ENCODE measurements at regions not wholly inside any gene's neighbourhood (a gene's known extent, or its start where the extent isn't known, plus 50 kb on each side); places are given as distances from the start of the nearest gene placed in this dataset.

GRCh38 chr3:194787072-194787471 is 101.4 kb downstream of the FAM43A start:
- no peak for DNase-seq (ENCODE audit: low spot score)
- TF ChIP-seq CTCF (IDR thresholded peaks at IDR 0.05) (no peak), POLR2AphosphoS5 (IDR thresholded peaks at IDR 0.05) (no peak), POLR2A (IDR thresholded peaks at IDR 0.05) (no peak)
- intact Hi-C loops (cut with DNase I), result no loop called here
- H3K9me3 ChIP-seq, result no peaks in the 10 kb centered on the region
- no peaks in the 10 kb centered on the region for H3K4me1 ChIP-seq (replicated peaks)
- no peaks in the 10 kb centered on the region for H3K36me3 ChIP-seq
- no peak overlapping the region for H3K4me3 ChIP-seq
- WGBS, result 95% methylated on average over 2 of the region's 2 CpGs
- H3K27me3 ChIP-seq (replicated peaks; ENCODE audit: insufficient read depth), result no peaks in the 10 kb centered on the region
- no peak overlapping the region for H3K27ac ChIP-seq

- intact Hi-C loops (cut with DNase I), result no loop called here
- no peak for TF ChIP-seq POLR2A (IDR thresholded peaks at IDR 0.05)
- TF ChIP-seq POLR2AphosphoS5 (IDR thresholded peaks at IDR 0.05), result no peak
- TF ChIP-seq CTCF (IDR thresholded peaks at IDR 0.05), result no peak
- Histone ChIP-seq H3K4me3 (no peak overlapping the region), H3K9me3 (no peaks in the 10 kb centered on the region), H3K36me3 (no peaks in the 10 kb centered on the region), H3K4me1 (replicated peaks) (no peaks in the 10 kb centered on the region), H3K27me3 (replicated peaks; ENCODE audit: insufficient read depth) (no peaks in the 10 kb centered on the region), H3K27ac (no peak overlapping the region)
- no peak for DNase-seq (ENCODE audit: low spot score)
- 99% methylated on average over 6 of the region's 6 CpGs for WGBS
Observed at GRCh38 chr3:194787650-194788049, 102.0 kb downstream of the FAM43A start.

GRCh38 chr3:194792368-194792767 is 106.7 kb downstream of the FAM43A start:
- intact Hi-C loops (cut with DNase I), result no loop called here
- Histone ChIP-seq H3K4me1 (replicated peaks) (no peaks in the 10 kb centered on the region), H3K27me3 (replicated peaks; ENCODE audit: insufficient read depth) (no peaks in the 10 kb centered on the region), H3K4me3 (no peak overlapping the region), H3K9me3 (no peaks in the 10 kb centered on the region), H3K36me3 (no peaks in the 10 kb centered on the region), H3K27ac (no peak overlapping the region)
- no peak for TF ChIP-seq POLR2A (IDR thresholded peaks at IDR 0.05)
- TF ChIP-seq CTCF (IDR thresholded peaks at IDR 0.05), result no peak
- WGBS, result 89% methylated on average over 3 of the region's 3 CpGs
- DNase-seq (ENCODE audit: low spot score), result no peak

GRCh38 chr3:194797555-194798250 is 112.0 kb downstream of the FAM43A start:
- TF ChIP-seq CTCF (IDR thresholded peaks at IDR 0.05) (no peak), POLR2AphosphoS5 (IDR thresholded peaks at IDR 0.05) (no peak), POLR2A (IDR thresholded peaks at IDR 0.05) (no peak)
- Histone ChIP-seq H3K4me3 (no peak overlapping the region), H3K36me3 (no peaks in the 10 kb centered on the region), H3K27ac (no peak overlapping the region), H3K9me3 (no peaks in the 10 kb centered on the region), H3K4me1 (replicated peaks) (no peaks in the 10 kb centered on the region), H3K27me3 (replicated peaks; ENCODE audit: insufficient read depth) (no peaks in the 10 kb centered on the region)
- intact Hi-C loops (cut with DNase I), result no loop called here
- WGBS, result 90% methylated on average over 9 of the region's 9 CpGs
- no peak for DNase-seq (ENCODE audit: low spot score)

- H3K36me3 ChIP-seq, result no peaks in the 10 kb centered on the region
Observed at GRCh38 chr3:194798486-194798885, 112.8 kb downstream of the FAM43A start.

More at GRCh38 chr3:194798486-194798885, 112.8 kb downstream of the FAM43A start:
- Histone ChIP-seq H3K27ac (no peak overlapping the region), H3K4me1 (replicated peaks) (no peaks in the 10 kb centered on the region), H3K4me3 (no peak overlapping the region), H3K9me3 (no peaks in the 10 kb centered on the region), H3K27me3 (replicated peaks; ENCODE audit: insufficient read depth) (no peaks in the 10 kb centered on the region)
- no peak for DNase-seq (ENCODE audit: low spot score)
- WGBS, result 94% methylated on average over 5 of the region's 5 CpGs
- intact Hi-C loops (cut with DNase I), result no loop called here
- no peak for TF ChIP-seq CTCF (IDR thresholded peaks at IDR 0.05)
- no peak for TF ChIP-seq POLR2A (IDR thresholded peaks at IDR 0.05)
- TF ChIP-seq POLR2AphosphoS5 (IDR thresholded peaks at IDR 0.05), result no peak

Measured in prostate gland (tissue), 2 donors.